ENCODE measurements at regions not wholly inside any gene's neighbourhood (a gene's known extent, or its start where the extent isn't known, plus 50 kb on each side); places are given as distances from the start of the nearest gene placed in this dataset.

GRCh38 chr3:139243710-139244109, 100.1 kb upstream of the MRPS22 start:
- Histone ChIP-seq H3K4me1 (ENCODE audit: control insufficient read depth, insufficient read depth, low read length) (no peaks in the 10 kb centered on the region), H2BK5ac (ENCODE audit: low read depth, low read length, poor library complexity, severe bottlenecking) (no peak overlapping the region), H2AK9ac (replicated peaks; ENCODE audit: low read depth, low read length, poor library complexity) (no peak overlapping the region), H2AK5ac (ENCODE audit: low read depth, low read length) (no peak overlapping the region), H3K27me3 (ENCODE audit: control insufficient read depth, insufficient read depth, low read length) (peaks cover 13% of the 10 kb centered on the region), H3K4me3 (ENCODE audit: insufficient read depth, low read depth, low read length) (no peak overlapping the region), H4K5ac (ENCODE audit: low read depth, low read length) (no peak overlapping the region), H3K9me1 (ENCODE audit: insufficient read depth, low read length) (no peaks in the 10 kb centered on the region), H3K79me1 (ENCODE audit: low read depth in 1 of 2, low read length in 2 of 2) (no peaks in the 10 kb centered on the region), H3K27ac (ENCODE audit: insufficient read depth, low read length) (no peak overlapping the region), H4K20me1 (ENCODE audit: insufficient read depth, low read length) (no peaks in the 10 kb centered on the region), H3K18ac (ENCODE audit: low read depth, low read length) (no peak overlapping the region), H3K9ac (ENCODE audit: low read depth, low read length) (no peak overlapping the region), H3K4me2 (ENCODE audit: low read depth, low read length) (no peak overlapping the region), H4K8ac (ENCODE audit: low read depth in 2 of 2, low read length in 2 of 2) (no peak overlapping the region), H2BK15ac (ENCODE audit: low read depth, low read length) (no peak overlapping the region), H2BK20ac (ENCODE audit: low read depth, low read length) (no peak overlapping the region), H3K14ac (replicated peaks; ENCODE audit: low read depth, low read length) (no peak overlapping the region), H2BK120ac (ENCODE audit: low read depth, low read length) (no peak overlapping the region), H3K56ac (ENCODE audit: extremely low read depth, insufficient read depth, low read length) (no peak overlapping the region), H3K23ac (ENCODE audit: low read depth, low read length) (no peak overlapping the region), H3K4ac (ENCODE audit: low read depth, low read length) (no peak overlapping the region), H4K91ac (ENCODE audit: insufficient read depth, low read depth, low read length) (no peak overlapping the region), H3K9me3 (ENCODE audit: control insufficient read depth, insufficient read depth, low read length) (no peaks in the 10 kb centered on the region), H2AFZ (replicated peaks; ENCODE audit: low read length, poor library complexity) (no peak overlapping the region), H3K36me3 (ENCODE audit: control insufficient read depth, insufficient read depth, low read length) (no peaks in the 10 kb centered on the region)
- no peak for DNase-seq
- intact Hi-C loops (cut with micrococcal nuclease), result loop anchor here (10.0 kb wide), 1 partner anchor 81 kb away; no protein-coding TSS in a partner anchor
- ChIA-PET POLR2A (ENCODE audit: unreplicated experiment) (no interaction called here), CTCF (no interaction called here)
- WGBS, 2 experiments (ENCODE audit: extremely low coverage in 2 of 2, insufficient read length in 1 of 2), result no CpG with 5 or more reads among the region's 4 CpGs
- no peak for ATAC-seq (ENCODE audit: low read depth)
- dilution Hi-C loops (cut with HindIII; ENCODE audit: low sequenced_read_pairs, unreplicated experiment), result no loop called here
- no peak for TF ChIP-seq MAZ (IDR thresholded peaks at IDR 0.05; ENCODE audit: borderline replicate concordance, low read depth, low read length)
- TF ChIP-seq NFE2L2 (IDR thresholded peaks at IDR 0.05; ENCODE audit: low read depth, low read length), result no peak
- TF ChIP-seq RAD21 (IDR thresholded peaks at IDR 0.05; ENCODE audit: low read length), result no peak
- no peak for TF ChIP-seq CTCF (conservative IDR thresholded peaks at IDR 0.05; ENCODE audit: low read depth, low read length)
- TF ChIP-seq MXI1 (IDR thresholded peaks at IDR 0.05; ENCODE audit: borderline replicate concordance, low read depth, low read length), result no peak
- no TSS peak for BruUV-seq (replicated peaks)
- in situ Hi-C loops (cut with MboI; ENCODE audit: low sequenced_read_pairs), result no loop called here

All from IMR-90 (cell line).